ENCODE measurements at regions not wholly inside any gene's neighbourhood (a gene's known extent, or its start where the extent isn't known, plus 50 kb on each side); places are given as distances from the start of the nearest gene placed in this dataset.

DNA sequence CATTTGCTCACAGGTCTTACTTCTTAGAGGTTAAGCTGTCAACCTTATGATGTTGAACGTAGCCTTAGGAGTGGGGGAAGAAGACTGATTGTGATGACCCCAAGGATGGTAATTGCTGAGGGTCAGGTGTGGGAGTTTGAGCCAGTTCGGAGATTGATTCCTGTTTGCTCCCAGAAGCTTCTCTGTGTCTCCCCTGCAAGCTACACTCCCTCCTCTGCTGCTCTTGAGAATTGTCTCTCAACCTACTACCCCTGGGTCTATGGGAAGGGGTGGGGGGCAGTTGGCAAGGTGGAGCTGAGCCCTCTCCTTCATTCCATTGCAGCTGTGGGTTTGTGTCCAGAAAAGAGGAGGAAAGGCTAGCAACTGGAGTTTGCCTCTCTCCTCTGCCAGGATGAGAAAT is 113.8 kb downstream of the PLEKHG1 start:
- DNase-seq, result no peak

DNA sequence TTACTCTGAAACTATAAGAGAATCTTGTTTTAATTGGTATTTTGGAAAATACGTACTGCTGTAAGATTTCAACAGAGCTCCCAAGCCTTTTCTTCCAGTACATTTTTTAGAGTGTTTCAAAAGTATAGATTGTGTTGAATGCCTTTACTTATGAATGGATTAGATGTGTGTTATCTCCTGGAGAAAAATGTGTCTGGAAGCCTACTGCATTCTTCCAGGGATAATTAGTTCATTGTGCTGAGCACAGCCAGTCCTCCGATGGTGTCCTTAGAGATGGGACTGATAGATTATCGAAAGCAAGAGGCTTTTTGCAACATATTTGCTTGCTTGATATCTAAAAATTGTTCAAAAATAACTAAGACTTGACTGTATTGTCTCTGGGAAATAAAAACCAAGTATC is 114.2 kb downstream of the PLEKHG1 start:
- no peak for DNase-seq

DNA sequence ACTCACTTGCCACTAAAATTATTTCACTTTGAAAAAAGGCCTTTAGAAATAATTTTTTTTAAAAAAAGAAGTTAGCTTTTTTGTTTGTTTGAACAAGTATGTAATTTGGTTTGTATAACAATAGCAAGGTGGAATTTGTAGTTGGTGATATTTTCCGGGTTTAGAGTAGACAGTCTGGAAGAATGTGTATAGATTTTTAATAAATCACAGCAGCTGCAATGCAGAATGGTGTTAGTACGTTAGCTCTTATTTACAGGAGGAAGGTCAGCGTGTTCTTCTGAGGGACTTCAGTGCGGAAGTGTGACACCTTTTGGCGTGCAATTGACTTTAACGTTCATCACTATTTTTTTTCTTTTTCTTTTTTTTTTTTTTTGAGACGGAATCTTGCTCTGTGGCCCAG is 115.4 kb downstream of the PLEKHG1 start:
- no peak for DNase-seq

DNA sequence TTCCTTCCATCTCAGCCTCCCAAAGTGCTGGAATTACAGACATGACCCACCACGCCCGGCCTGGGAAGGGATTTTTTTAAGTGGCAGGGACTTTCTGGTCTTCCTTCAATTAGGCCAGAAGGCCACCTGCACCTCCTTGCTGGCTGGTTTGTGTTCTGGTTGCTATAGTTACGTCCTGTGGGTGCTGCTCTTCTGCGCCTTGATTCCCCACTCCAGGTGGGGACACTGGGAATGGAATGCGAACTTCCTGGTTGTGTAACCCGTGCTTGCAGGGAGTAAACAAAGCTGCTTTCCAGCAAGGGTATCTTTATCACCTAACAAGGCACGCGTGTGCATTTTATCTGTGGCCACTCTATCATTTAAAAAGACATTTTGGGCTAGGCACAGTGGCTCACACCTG is 117.7 kb downstream of the PLEKHG1 start:
- no peak for DNase-seq

DNA sequence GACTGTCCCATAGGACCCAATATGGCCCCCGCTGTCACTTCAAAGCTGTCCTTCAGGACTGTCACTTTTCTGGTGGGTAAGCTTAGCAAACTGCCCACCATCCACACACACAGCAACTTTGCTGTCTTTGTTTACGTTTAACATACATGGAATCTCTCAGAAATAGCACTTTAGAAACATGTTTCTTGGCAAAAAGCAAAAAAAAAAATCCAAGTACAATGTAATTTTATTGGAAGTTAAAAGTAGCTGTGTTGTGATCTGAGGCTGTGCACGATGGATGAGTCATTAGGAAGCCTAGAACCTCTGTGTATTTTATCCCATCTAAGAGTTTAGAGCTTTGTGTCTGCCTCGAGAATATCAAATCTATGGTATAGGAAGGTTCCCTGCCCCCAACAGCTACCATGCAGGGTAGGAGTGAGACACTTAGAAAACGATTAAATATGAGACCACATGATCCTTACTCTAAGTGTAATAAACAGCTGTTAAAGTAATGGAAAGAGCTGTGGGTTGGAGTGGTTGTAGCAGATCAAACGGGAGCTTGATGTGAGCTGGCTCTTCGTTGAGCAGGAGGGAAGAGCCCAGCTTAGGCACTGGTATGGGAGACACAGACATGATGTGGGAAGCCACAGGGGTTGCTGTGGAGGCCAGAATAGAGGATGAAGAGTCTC is 119.5 kb downstream of the PLEKHG1 start:
- no peak for DNase-seq

DNA sequence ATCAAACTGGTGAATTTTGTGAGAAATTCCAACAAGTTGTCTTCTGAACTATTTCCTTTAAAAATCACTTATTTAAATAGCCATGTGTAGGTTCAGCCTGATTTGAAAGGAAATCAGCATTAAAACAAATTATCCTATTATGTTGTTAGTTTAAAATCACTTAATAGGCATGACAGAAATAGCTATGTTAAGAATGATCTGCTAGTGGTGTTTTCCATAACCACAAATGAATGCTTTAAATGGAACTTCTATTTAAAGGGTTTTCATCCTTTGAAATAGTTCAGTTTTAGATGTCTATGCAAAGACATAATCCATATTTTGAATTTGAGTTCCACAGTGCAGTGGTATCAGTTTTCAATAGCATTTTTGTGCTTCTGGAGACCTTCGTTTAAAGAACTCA is 120.1 kb downstream of the PLEKHG1 start:
- DNase-seq, result no peak

DNA sequence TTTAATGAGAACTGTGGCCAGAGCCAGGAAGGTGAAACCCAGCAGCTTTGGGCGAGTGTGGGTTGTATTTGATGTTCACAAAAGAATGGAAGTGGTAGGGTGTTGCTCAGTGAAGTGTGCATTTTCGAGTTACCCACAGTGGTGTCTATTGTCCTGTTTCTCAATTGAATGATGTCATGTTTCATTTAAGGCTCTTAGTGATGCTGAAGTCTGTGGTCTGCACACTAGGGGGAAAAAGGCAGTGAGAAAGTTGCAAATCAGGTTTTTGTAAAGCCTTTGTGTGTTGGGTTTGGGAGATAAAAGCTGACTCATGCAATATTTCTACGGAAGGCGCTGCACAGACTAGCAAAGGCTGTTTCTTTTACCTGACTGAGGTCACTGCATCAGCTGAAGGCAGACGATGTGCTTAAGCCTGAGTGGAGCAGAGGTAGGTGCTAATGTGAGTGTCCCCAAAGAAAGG is 121.1 kb downstream of the PLEKHG1 start:
- DNase-seq, result no peak

DNA sequence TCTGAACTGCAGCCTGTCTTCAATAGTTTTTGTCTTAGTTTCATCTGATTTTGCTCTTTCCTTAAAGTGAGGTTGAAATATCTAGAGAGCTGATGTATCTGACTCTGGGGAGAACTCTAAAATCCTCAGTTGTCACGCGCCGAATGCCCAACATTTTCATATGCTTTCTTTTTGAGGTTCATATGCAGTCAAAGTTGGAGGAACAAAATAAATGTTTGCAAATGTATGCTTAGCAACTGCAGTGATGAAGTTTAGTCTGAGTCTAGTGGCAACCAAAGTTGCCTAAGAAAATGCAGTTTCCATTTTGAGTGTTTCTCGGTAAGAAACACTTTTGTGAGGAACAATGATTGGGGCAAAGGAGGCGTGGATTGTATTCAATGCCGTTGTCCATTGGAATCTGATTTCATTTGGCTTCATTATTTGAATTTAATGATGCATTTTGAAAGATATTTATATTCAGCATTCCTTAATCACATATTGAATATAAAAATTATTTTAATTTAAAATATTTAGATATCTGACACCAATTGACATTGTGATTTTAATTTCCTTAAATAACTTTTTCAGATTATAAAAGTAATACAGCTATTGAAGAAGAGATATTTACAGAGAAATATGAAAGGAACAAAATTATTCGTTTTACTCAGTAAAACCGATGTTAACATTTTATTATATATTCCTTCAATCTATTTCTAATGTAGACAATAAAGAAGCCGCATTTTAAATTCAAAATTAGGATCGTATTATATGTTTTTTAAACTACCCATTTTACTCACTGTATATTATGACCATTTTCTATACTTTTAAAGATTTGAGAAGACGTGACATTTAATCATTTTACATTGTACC is 122.0 kb downstream of the PLEKHG1 start:
- no peak for DNase-seq

DNA sequence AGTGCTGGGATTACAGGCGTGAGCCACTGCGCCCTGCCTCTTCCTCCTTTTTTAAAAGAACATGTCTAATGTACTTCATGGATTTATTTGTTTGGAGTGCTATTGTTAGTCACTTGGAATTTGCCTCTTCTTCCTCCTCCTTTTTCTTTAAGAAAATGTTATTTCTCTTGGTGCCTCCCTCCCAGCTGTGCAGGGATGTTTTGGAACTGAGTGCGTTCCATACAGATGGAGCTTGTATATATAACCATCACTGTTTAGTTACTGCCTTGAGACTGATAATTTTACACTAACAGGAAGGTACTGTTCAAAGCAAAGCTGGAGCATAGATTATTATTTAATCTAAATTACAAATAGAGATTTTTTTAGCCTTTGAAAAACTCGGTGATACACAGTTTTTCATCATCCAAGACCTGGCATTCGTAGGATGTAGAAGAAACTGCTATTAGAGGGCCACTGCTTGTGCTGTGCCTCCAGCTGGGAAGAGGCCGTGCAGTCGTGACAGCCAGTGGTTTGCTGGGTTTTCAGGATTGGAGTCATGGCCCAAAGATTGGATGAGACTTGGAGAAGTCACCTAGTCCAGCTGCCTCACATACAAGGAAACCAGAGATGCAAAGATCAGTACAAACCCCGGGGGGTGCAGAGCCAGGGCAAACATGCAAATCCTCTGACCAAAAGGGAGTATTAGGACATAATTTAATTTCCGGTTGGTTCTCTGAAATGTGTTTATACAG is 123.1 kb downstream of the PLEKHG1 start:
- no peak for DNase-seq

DNA sequence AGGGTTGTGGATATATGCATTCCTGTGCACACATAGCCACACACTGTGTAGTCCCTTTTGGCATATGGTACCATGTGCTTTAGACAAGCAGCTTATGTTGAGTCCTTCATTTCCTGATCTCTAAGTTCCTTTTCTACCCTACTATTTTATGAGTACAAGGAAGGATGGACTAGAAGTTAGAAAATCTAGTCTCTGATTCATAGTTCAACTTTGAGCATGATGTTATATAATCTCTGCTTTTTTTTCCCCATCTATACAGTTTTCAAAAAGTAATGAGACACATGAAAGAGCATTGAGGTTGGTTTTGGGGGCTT is 123.6 kb downstream of the PLEKHG1 start:
- DNase-seq, result no peak

DNA sequence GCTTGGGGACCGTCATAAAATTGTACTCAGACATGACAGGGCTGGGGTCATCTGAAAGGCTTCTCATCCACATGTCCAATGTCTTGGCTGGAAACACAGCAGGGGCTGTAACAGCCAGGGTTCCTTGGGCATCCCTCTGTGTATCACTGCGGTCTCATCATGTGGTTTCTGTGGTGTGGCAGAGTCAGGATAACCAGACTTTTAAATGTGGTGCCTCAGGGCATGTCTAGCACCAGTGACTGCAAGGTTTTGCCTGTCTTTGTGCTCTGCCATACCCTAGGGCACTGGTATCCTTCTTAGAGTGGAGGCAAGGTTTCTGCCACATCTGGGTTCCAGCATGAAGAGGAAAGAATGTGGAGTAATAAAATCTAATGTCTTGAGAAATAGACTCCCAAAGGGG is 124.2 kb downstream of the PLEKHG1 start:
- no peak for DNase-seq

DNA sequence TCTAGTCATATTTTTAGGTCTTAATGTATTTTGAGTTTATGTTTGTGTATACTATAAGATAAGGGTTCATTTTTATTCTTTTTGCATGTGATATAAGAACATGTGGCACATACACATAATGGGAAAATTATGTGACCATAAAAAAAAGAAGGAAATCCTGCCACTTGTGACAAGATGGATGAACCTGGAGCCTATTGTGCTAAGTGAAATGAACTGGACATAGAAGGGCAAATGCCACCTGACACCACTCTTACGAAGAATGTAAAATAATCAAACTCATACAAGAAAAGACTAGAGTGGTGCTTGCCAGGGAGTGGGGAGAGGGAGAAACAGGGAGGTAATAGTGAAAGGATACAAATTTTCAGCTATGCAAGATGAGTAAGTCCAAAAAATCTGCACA is 126.1 kb downstream of the PLEKHG1 start:
- DNase-seq, result no peak

DNA sequence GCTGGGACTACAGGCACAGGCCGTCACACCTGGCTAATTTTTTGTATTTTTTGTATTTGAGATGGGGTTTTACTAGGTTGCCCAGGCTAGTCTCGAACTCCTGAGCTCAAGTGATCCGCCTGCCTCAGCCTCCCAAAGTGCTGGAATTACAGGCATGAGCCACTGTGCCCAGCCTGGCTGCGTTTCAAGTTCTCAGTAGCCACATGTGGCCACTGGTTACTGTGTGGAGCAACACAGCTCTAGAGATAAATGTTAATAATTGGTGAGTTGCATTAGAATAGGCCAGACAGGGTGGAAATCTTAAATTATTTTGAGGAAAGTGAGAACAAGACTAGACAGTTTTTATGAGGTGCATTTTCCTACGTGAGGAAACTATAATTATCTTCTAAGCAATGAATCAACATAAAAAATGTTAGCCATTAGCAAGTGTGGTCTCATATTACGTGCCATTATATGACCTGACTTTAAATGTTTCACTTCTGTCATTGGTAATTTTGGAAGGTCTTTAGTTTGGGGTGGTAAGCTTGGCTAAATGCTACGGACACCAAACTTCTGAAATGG is 129.6 kb downstream of the PLEKHG1 start:
- DNase-seq, result no peak

DNA sequence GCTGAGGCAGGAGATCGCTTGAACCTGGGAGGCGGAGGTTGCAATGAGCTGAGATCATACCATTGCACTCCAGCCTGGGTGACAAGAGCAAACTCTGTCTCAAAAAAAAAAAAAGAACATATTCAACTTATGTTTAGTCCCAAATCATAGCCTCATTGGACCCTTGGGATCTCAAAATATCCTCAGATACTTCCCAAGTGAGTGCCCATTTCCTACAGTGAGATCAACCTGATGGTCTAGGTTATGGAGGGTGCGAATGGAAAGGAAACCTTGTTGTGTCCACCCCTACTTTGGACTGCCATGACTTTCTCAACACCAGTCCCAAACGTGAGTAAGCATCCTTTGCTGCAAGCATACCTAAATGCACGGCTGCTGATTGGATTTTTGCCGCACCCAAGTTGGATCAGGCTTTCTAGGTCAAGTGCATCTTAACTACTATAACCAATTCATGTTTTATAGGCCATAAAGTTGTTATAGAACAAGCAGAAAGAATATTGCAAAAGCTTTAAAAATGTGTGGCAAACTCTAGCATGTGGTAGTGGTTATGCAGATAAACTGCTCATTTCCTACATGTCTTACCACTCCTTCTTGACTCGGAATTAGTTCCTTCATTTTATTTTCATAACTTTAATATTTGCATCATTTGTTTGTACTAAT is 131.2 kb downstream of the PLEKHG1 start:
- DNase-seq, result no peak

DNA sequence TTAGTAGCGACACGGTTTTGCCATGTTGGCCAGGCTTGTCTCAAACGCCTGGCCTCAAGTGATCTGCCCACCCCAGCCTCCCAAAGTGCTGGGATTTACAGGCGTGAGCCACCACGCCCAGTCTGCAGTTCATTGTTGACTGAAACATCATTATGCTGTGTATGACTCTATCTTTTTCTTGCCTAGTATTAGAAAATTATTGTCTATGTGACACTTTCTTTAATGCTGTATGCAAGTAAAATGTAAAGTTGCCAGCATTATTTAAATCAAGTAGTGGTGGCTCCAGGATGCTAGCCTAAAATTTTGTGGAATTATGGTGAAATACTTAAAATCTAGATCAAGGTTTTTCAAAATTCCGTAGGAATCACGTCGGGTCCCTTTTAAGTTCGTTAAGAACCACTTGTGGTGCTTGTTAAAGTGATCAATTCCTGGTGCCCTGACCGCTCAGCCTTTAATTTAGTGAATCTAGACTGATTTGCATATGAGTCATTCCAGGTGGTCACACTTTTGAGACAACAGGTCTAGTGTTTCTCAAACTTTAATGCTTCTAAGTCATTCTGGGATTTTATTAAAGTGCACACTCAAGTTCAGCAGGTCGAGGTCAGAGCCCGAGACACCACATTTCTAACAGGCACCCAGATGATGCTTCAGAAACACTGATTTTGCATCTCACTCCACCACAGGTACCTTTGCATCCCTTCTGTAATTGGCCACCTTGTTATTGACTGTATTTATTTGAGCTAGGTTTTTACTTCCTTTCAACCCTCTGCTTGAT is 132.6 kb upstream of the MTHFD1L start:
- no peak for DNase-seq

DNA sequence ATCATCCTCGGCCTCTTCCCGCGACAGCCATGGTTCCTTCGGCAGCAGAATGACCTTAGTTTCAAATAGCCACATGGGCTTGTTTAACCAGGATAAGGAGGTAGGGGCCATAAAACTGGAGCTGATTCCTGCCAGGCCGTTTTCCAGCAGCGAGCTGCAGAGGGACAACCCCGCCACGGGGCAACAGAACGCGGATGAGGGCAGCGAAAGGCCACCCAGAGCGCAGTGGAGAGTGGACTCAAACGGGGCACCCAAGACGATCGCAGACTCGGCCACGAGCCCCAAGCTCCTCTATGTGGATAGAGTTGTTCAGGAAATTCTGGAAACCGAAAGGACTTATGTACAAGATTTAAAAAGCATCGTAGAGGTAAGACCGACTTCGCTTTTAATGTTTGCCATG is 131.8 kb upstream of the MTHFD1L start:
- no peak for DNase-seq

DNA sequence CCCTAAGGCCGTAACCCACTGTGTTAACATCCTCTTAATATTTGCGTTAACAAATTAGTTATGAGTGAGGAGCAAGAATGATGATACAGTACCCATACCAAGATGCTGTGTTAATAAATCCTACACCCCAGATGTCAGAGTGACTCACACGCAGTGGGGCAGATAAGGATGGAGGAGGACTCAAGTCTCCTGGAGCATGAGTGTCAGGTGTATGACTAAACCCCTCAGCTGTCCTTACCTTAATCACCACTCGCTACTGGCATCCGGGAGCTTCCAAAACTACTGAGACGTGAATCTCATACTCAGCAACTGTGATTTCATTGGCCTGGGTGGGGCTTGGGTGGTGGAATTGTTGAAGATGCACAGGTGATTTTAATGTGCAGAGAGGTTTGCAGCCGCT is 131.3 kb upstream of the MTHFD1L start:
- DNase-seq, result no peak

DNA sequence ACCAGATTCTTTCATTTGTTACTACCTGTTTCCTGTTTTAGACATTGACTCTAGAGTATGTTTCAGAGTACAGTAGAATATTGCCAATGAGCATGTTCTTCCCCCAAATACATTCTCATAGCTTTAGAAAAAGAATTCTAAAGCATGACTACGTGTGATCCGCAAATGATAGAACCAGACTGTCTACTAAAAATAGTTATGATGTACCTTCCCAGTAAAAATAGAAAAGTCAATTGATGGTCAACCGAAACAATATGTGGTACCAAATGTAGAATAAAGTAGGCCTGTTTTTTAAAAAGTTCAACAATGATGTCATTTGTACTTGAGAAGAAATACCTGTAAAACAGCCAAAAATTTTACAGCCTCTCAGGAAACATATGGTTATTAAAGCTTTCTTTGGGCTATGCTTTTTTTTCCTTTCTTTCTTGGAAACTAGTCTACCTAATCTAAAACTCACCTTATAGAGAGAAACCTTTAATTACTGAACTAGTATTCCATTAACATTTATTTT is 130.1 kb upstream of the MTHFD1L start:
- no peak for DNase-seq

DNA sequence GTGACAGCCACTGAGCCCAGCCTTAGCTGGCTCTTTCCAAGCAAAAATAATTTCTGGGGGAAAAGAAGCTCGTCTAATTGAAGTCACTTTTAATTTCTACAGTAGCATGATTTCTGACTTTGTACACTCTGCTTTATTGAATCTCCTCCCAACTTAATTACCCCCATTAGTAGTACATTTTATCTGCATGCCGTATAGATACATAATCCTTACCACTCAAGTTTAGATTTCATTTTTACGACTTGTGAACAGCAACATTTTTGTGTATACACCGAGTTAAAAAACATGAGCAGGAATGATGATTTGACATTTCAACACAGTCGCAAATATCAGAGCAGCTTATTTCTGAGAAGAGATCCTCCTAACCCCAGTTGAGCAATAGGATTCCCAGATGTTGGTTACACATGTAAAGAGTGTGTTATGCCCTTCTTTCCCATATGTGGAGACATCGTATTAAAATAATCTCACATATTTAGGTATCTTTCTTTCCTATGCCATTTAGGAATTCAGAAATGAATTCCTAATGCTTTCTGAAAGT is 127.3 kb upstream of the MTHFD1L start:
- no peak for DNase-seq

DNA sequence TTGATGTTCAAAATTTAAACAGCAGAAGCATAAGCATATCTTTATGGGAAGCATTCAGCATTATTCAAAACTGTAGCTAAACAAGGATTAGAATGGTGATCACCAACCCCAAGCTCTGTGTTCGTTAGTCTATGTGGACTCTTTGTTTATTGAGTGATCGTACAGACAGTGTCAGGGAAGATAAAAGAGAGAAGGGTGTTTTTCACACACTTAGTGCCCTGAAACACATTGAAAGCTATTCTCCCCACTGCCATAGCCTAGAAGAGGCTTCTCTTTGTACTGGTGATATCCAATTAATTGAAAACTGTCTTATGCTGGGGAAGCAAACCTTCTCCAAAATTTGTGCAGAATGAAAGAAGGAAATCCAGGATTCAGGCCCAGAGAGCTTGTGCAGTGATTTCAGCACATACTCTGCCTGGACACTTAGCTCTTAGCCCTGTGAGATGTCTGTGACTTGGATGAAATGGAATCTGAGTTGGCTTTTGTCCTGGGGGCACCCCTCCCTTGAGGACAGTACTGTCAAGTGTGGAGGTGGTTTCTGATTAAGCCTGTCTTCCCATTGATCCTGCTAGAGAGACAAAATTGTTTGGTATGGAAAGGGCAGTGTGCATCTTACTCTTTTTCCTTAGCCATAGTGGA is 125.7 kb upstream of the MTHFD1L start:
- DNase-seq, result no peak

DNA sequence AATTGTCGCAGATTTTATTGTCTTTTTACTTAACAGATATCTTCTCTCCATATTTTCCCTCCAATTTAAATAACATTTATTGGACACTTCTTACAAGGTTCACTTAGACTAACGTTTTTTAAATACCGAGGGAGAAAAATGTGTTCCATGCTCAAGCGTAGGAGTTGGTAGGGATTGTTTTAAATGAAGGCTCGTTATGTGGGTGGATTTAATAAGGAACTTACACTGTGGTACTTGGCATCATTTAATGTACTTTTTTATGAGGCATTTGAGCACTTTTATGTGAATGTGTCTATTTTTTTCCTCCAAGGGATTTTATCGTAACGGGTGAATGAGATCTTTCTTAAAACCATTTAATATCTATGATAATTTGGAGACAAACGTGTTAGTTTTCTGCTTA is 125.0 kb upstream of the MTHFD1L start:
- no peak for DNase-seq
